ENCODE measurements at regions not wholly inside any gene's neighbourhood (a gene's known extent, or its start where the extent isn't known, plus 50 kb on each side); places are given as distances from the start of the nearest gene placed in this dataset.

GRCh38 chr2:145226901-145227300, 707.0 kb upstream of the ZEB2 start:
- no peak for DNase-seq (ENCODE audit: low read depth in 1 of 2, low spot score in 1 of 2)
- Histone ChIP-seq H3K27ac (replicated peaks) (no peak overlapping the region), H3K4me3 (replicated peaks; ENCODE audit: insufficient read depth, low read length) (no peak overlapping the region), H3K27me3 (ENCODE audit: insufficient read depth, poor library complexity, severe bottlenecking) (no peaks in the 10 kb centered on the region)
- TF ChIP-seq GABPA (IDR thresholded peaks at IDR 0.05; ENCODE audit: low read depth), result no peak
- no peak for TF ChIP-seq CTCF (IDR thresholded peaks at IDR 0.05; ENCODE audit: insufficient read depth, low read length)
- TF ChIP-seq SPI1 (IDR thresholded peaks at IDR 0.05; ENCODE audit: borderline replicate concordance, low read depth), result no peak
- no peak for TF ChIP-seq POLR2AphosphoS5 (IDR thresholded peaks at IDR 0.05; ENCODE audit: low read depth)
- no peak for TF ChIP-seq REST (IDR thresholded peaks at IDR 0.05; ENCODE audit: insufficient replicate concordance, low read depth)

- Histone ChIP-seq H3K27me3 (ENCODE audit: insufficient read depth, poor library complexity, severe bottlenecking) (no peaks in the 10 kb centered on the region), H3K4me3 (replicated peaks; ENCODE audit: insufficient read depth, low read length) (no peak overlapping the region), H3K27ac (replicated peaks) (no peak overlapping the region)
- TF ChIP-seq SPI1 (IDR thresholded peaks at IDR 0.05; ENCODE audit: borderline replicate concordance, low read depth), result no peak
- TF ChIP-seq REST (IDR thresholded peaks at IDR 0.05; ENCODE audit: insufficient replicate concordance, low read depth), result no peak
- TF ChIP-seq GABPA (IDR thresholded peaks at IDR 0.05; ENCODE audit: low read depth), result no peak
- no peak for TF ChIP-seq POLR2AphosphoS5 (IDR thresholded peaks at IDR 0.05; ENCODE audit: low read depth)
- no peak for TF ChIP-seq CTCF (IDR thresholded peaks at IDR 0.05; ENCODE audit: insufficient read depth, low read length)
- DNase-seq (ENCODE audit: low read depth in 1 of 2, low spot score in 1 of 2), result no peak
Observed at GRCh38 chr2:145221516-145221915, 701.6 kb upstream of the ZEB2 start.

GRCh38 chr2:145221032-145221431, 701.1 kb upstream of the ZEB2 start:
- DNase-seq (ENCODE audit: low read depth in 1 of 2, low spot score in 1 of 2), result no peak
- Histone ChIP-seq H3K27ac (replicated peaks) (no peak overlapping the region), H3K27me3 (ENCODE audit: insufficient read depth, poor library complexity, severe bottlenecking) (no peaks in the 10 kb centered on the region), H3K4me3 (replicated peaks; ENCODE audit: insufficient read depth, low read length) (no peak overlapping the region)
- TF ChIP-seq REST (IDR thresholded peaks at IDR 0.05; ENCODE audit: insufficient replicate concordance, low read depth) (no peak), GABPA (IDR thresholded peaks at IDR 0.05; ENCODE audit: low read depth) (no peak), CTCF (IDR thresholded peaks at IDR 0.05; ENCODE audit: insufficient read depth, low read length) (no peak), POLR2AphosphoS5 (IDR thresholded peaks at IDR 0.05; ENCODE audit: low read depth) (no peak), SPI1 (IDR thresholded peaks at IDR 0.05; ENCODE audit: borderline replicate concordance, low read depth) (no peak)

Data from HL-60 (cell line).